ENCODE measurements at regions not wholly inside any gene's neighbourhood (a gene's known extent, or its start where the extent isn't known, plus 50 kb on each side); places are given as distances from the start of the nearest gene placed in this dataset.

DNA sequence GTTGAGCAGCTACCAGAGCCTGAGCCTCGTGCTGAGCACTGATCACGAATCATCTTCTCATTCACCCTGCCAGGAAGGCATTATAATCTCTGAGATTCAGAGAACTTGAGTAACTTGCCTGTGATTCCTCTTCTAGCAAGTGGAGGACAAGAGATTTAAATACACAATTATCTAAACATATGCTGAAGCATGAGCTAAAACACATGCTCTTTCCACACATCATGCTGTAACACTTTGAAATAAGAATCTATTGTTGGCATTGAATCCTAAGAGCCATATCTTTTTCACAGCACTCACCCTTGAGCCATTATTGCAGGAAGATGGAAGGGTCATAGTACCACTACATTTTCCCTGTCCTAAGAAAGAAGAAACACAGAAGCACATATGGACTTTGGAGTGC, 722.5 kb upstream of the API5 start:
- ChIA-PET CTCF (ENCODE audit: low intra/inter-chr PET ratio, low total read pairs) (no interaction called here), POLR2A (no interaction called here)
- Histone ChIP-seq H3K4me3 (replicated peaks in 1 of 3; ENCODE audit: insufficient read depth in 1 of 3, low read depth in 2 of 3, low read length in 3 of 3) (no peak overlapping the region), H4K20me1 (ENCODE audit: insufficient read depth, low read length) (no peaks in the 10 kb centered on the region), H3K9me3 (ENCODE audit: low read length) (no peaks in the 10 kb centered on the region), H3K27ac (ENCODE audit: extremely low read length, insufficient read depth, low read length) (no peak overlapping the region), H3K9ac (ENCODE audit: insufficient read depth, low read depth, low read length) (no peak overlapping the region), H3K79me2 (ENCODE audit: insufficient read depth, low read length) (no peaks in the 10 kb centered on the region), H3K36me3 (replicated peaks in 1 of 2; ENCODE audit: control insufficient read depth in 1 of 2, insufficient read depth in 2 of 2, low read length in 2 of 2) (no peaks in the 10 kb centered on the region), H3K4me2 (ENCODE audit: low read depth, low read length) (no peak overlapping the region), H3K4me1 (ENCODE audit: insufficient read depth, low read length) (no peaks in the 10 kb centered on the region), H2AFZ (ENCODE audit: low read length) (no peak overlapping the region), H3K27me3 (ENCODE audit: control insufficient read depth in 1 of 2, insufficient read depth in 2 of 2, low read length in 2 of 2) (no peaks in the 10 kb centered on the region)
- ATAC-seq (no peak), FAIRE-seq (no peak), DNase-seq (ENCODE audit: low spot score) (no peak)
- intact Hi-C loops (cut with micrococcal nuclease; ENCODE audit: unreplicated experiment) (no loop called here), in situ Hi-C loops (cut with HindIII; ENCODE audit: extremely low pct_ligation_motif_present, low pct_unique_long_range_greater_than_20kb) (no loop called here)
- no TSS peak for BruUV-seq (replicated peaks)
- WGBS (ENCODE audit: low lambda C conversion rate), result 0% methylated on average over 2 of the region's 2 CpGs
- no peak for TF ChIP-seq WIZ (CRISPR knock-in tag; IDR thresholded peaks at IDR 0.05)
- TF ChIP-seq ZNF691 (CRISPR knock-in tag; IDR thresholded peaks at IDR 0.05; ENCODE audit: borderline replicate concordance, low read depth), result no peak
- TF ChIP-seq TERF1 (CRISPR knock-in tag; IDR thresholded peaks at IDR 0.05), result no peak
- TF ChIP-seq ZNF660 (CRISPR knock-in tag; IDR thresholded peaks at IDR 0.05; ENCODE audit: borderline replicate concordance, low read depth), result no peak
- TF ChIP-seq ZKSCAN8 (CRISPR knock-in tag; IDR thresholded peaks at IDR 0.05; ENCODE audit: borderline replicate concordance), result no peak
- no peak for TF ChIP-seq DZIP1 (CRISPR knock-in tag; IDR thresholded peaks at IDR 0.05)
- no peak for TF ChIP-seq SP2 (CRISPR knock-in tag; IDR thresholded peaks at IDR 0.05)
- no peak for TF ChIP-seq ZFP90 (CRISPR knock-in tag; IDR thresholded peaks at IDR 0.05; ENCODE audit: borderline replicate concordance)
- TF ChIP-seq, protein P1, sequence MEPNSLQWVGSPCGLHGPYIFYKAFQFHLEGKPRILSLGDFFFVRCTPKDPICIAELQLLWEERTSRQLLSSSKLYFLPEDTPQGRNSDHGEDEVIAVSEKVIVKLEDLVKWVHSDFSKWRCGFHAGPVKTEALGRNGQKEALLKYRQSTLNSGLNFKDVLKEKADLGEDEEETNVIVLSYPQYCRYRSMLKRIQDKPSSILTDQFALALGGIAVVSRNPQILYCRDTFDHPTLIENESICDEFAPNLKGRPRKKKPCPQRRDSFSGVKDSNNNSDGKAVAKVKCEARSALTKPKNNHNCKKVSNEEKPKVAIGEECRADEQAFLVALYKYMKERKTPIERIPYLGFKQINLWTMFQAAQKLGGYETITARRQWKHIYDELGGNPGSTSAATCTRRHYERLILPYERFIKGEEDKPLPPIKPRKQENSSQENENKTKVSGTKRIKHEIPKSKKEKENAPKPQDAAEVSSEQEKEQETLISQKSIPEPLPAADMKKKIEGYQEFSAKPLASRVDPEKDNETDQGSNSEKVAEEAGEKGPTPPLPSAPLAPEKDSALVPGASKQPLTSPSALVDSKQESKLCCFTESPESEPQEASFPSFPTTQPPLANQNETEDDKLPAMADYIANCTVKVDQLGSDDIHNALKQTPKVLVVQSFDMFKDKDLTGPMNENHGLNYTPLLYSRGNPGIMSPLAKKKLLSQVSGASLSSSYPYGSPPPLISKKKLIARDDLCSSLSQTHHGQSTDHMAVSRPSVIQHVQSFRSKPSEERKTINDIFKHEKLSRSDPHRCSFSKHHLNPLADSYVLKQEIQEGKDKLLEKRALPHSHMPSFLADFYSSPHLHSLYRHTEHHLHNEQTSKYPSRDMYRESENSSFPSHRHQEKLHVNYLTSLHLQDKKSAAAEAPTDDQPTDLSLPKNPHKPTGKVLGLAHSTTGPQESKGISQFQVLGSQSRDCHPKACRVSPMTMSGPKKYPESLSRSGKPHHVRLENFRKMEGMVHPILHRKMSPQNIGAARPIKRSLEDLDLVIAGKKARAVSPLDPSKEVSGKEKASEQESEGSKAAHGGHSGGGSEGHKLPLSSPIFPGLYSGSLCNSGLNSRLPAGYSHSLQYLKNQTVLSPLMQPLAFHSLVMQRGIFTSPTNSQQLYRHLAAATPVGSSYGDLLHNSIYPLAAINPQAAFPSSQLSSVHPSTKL (CRISPR knock-in tag; IDR thresholded peaks at IDR 0.05), result no peak
- no peak for TF ChIP-seq RBFOX2 (IDR thresholded peaks at IDR 0.05; ENCODE audit: low read depth, low read length)
- no peak for TF ChIP-seq ZZZ3 (CRISPR knock-in tag; IDR thresholded peaks at IDR 0.05; ENCODE audit: borderline replicate concordance)
- TF ChIP-seq ZNF589 (CRISPR knock-in tag; conservative IDR thresholded peaks at IDR 0.05), result no peak
- no peak for TF ChIP-seq HDAC6 (IDR thresholded peaks at IDR 0.05; ENCODE audit: low read depth, low read length)
- no peak for TF ChIP-seq MTF1 (CRISPR knock-in tag; IDR thresholded peaks at IDR 0.05)
- TF ChIP-seq AHR (CRISPR knock-in tag; IDR thresholded peaks at IDR 0.05), result no peak
- no peak for TF ChIP-seq SOX5 (CRISPR knock-in tag; IDR thresholded peaks at IDR 0.05; ENCODE audit: borderline replicate concordance)
